Fibroblast of skin of back (primary cell): ENCODE measurements at regions not wholly inside any gene's neighbourhood (a gene's known extent, or its start where the extent isn't known, plus 50 kb on each side); places are given as distances from the start of the nearest gene placed in this dataset.
A peak's percentile ranks its signal among the peaks of the same experiment; 100 is the strongest.

ENCODE experiments used
- DNase-seq: peaks from one replicate; pipeline ENCODE4 v3.0.0-alpha.2; 2013

DNA sequence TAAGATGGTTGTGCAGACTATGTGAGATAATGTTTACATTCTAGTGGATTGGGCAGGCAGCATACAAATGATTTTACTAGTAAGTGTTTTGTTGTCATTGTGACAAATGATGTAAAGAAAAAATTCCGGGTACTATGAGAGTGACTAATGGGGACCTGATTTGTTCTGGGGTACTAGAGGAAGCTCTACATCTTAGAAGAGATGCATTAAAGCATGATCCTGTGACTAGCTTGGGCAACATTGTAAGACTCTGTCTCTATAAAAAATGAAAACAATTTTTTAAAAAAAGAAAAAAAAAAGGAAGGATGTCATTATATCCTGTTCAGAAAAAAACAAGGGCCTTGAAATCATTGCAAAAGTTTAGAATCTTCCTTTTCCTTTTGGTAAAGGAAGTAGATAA is 58.1 kb upstream of the MYRIP start:
- DNase-seq = no peak

- DNase-seq = no peak
Observed at GRCh38 chr3:39752019-39752637, 57.3 kb upstream of the MYRIP start.

DNA sequence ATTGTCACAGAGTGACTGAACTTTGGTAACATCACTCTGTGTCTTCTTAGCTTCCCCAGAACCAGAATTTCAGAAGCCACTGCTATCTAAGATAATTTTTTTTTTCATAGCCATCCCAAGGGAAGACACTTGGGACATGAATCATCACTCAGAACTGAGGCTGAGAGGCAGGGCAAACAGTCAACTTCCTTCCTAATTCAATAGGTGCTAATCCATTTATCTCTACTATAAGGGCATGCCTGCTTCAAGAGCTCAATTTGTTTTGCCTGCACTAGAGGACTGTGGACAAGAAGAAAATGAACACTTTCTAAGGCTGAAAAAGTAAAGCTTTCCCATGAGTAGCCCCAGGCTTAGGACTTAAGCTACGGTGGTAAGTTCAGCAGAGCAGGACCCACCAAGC is 56.7 kb upstream of the MYRIP start:
- peak; percentile 19 for DNase-seq

GRCh38 chr3:39753391-39753790 is 56.0 kb upstream of the MYRIP start:
- no peak for DNase-seq

DNA sequence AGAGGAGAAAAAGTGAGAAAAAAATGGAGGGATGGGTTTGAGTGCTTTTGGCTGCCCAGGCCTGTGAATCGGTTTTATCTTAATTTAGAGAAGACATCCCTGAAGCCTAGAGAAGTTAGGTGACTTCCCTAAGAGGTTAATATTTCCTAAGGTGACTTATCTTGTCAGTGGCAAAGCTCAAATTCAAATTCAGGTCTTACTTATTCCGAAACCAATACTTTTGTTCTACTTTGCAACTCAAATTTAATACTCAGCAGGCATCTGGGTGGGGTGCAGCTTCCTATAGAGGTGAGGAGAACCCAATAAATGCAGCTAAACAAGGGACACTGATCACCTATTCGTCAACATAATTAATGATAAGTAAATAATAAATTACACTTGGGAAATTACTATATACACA is 54.9 kb upstream of the MYRIP start:
- no peak for DNase-seq

DNA sequence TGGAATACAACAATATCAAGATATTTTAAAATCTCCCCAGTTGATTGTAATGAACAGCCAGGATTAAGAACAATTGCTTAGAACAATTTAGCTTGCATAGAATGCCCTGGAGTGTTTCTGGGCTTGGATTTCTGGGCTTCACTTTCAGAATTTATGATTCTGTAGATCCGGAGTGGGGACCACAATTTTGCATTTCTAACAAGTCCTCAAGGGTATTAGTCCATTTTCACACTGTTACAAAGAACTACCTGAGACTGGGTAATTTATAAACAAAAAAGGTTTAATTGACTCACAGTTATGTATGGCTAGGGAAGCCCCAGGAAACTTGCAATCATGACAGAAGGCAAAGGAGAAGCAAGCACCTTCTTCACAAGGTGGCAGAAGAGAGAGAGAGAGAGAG is 54.3 kb upstream of the MYRIP start:
- no peak for DNase-seq

GRCh38 chr3:39757307-39757706 is 52.1 kb upstream of the MYRIP start:
- DNase-seq = no peak
